ENCODE measurements at regions not wholly inside any gene's neighbourhood (a gene's known extent, or its start where the extent isn't known, plus 50 kb on each side); places are given as distances from the start of the nearest gene placed in this dataset.

DNA sequence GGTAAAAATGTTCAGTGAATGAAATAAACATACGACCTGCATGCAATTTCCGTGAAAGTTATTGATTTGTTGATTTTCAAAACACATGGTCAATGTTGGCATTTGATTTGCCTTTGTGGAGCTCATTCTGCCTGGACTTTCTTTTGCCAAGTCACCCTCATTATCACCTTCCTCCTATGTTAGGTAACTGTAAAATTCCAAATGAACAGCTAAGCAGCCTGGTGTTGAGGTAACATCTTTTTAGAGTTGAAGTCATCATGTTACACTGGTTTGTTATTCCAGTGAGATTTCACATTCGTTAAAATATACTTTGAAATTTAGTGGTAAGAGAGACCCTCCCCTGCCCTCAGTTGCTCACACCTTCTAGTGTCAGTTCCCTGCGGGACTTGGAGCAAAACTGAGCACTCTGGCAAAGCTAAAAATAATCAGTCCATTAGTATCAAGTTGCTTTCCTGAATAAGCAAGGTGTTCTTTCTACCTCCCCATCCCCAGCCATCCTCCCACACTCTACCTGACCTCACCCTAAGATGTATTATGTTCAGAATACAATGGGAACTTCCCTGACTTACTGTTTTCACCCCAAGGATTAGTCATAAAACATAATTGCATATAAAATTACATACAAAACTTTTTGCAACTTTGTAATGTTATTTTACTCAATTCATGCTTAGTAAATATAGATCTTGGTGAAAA, 283.3 kb upstream of the SEMA3A start:
- no peaks in the 10 kb centered on the region for H3K9me3 ChIP-seq
- DNase-seq (ENCODE audit: low read depth in 1 of 2, low spot score in 1 of 2) (no peak), ATAC-seq (no peak), FAIRE-seq (no peak)
- ChIA-PET POLR2A (no interaction called here), CTCF (interaction anchor here (0.7 kb wide), 1 partner anchor 114 kb away, joined by 3 read pairs; no protein-coding TSS in a partner anchor)
- no peak overlapping the region for H3K4me3 ChIP-seq
- no peaks in the 10 kb centered on the region for H3K4me1 ChIP-seq
- H3K27ac ChIP-seq: no peak overlapping the region
- no peak overlapping the region for H3K4me2 ChIP-seq
- WGBS (ENCODE audit: missing lambda C conversion rate): 79% methylated on average over 4 of the region's 4 CpGs
- no peak for TF ChIP-seq CBX2 (IDR thresholded peaks at IDR 0.05; ENCODE audit: borderline replicate concordance, low read depth)

DNA sequence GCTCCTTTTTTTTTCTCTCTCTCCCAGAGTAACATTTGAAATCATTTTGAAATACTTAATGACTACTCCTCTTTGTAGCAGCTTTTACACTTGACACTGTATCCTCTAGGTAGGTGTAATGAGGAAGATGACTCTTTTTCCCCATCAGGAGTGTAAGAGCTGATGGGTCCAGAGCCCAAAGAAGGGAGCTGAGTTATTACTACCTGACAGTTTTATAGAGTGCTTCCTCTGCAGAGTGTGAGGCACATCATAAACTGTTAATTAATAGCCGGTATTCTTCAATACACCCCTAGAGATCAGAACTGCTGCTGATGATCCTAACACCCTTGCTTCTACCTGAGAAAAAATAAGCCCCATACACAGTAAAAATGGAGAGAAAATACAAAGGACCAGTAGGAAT, 279.8 kb upstream of the SEMA3A start:
- Histone ChIP-seq H3K4me1 (no peaks in the 10 kb centered on the region), H3K27ac (no peak overlapping the region), H3K4me2 (no peak overlapping the region), H3K4me3 (no peak overlapping the region), H3K9me3 (no peaks in the 10 kb centered on the region)
- CTCF ChIA-PET: no interaction called here
- WGBS (ENCODE audit: missing lambda C conversion rate): 83% methylated on average over 1 of the region's 1 CpG
- ATAC-seq (0 out of 6 replicates have a peak, but pooled peaks of 1 of the 2 experiments have one; percentile 19), DNase-seq (ENCODE audit: low read depth in 1 of 2, low spot score in 1 of 2) (no peak), FAIRE-seq (no peak)
- POLR2A ChIA-PET: no interaction called here
- TF ChIP-seq HOXB5 (CRISPR knock-in tag; IDR thresholded peaks at IDR 0.05) (no peak), NFE2L2 (conservative IDR thresholded peaks at IDR 0.05; ENCODE audit: low read length) (no peak), CEBPB (IDR thresholded peaks at IDR 0.05) (no peak), SREBF2 (IDR thresholded peaks at IDR 0.05) (no peak), MAFK (IDR thresholded peaks at IDR 0.05; ENCODE audit: partially characterized antibody) (no peak), CBX2 (IDR thresholded peaks at IDR 0.05; ENCODE audit: borderline replicate concordance, low read depth) (no peak)
- TF ChIP-seq, protein P1, sequence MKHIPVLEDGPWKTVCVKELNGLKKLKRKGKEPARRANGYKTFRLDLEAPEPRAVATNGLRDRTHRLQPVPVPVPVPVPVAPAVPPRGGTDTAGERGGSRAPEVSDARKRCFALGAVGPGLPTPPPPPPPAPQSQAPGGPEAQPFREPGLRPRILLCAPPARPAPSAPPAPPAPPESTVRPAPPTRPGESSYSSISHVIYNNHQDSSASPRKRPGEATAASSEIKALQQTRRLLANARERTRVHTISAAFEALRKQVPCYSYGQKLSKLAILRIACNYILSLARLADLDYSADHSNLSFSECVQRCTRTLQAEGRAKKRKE (CRISPR knock-in tag; IDR thresholded peaks at IDR 0.05; ENCODE audit: low read depth): no peak
- TF ChIP-seq, protein P2, sequence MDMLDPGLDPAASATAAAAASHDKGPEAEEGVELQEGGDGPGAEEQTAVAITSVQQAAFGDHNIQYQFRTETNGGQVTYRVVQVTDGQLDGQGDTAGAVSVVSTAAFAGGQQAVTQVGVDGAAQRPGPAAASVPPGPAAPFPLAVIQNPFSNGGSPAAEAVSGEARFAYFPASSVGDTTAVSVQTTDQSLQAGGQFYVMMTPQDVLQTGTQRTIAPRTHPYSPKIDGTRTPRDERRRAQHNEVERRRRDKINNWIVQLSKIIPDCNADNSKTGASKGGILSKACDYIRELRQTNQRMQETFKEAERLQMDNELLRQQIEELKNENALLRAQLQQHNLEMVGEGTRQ (IDR thresholded peaks at IDR 0.05): no peak
- TF ChIP-seq, protein P3, sequence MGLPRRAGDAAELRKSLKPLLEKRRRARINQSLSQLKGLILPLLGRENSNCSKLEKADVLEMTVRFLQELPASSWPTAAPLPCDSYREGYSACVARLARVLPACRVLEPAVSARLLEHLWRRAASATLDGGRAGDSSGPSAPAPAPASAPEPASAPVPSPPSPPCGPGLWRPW (IDR thresholded peaks at IDR 0.05): no peak

DNA sequence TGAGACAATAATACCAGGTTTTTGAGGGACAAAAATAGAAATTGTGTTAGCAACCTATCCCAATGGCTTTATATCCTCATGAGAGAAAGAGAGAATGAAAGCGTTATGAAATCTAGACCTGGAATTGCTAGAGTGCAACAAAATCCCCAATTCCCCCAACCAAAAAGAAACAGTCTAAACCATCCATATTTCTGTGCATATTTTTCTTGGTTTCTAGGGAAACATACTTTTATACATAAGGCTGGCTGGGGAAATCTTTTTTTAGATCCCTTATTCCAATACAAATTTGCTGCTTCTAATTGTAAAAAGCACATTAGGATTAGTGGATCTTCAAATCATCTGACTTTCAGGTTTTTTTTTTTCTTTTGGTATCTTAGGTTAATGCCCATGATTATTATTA, 277.0 kb upstream of the SEMA3A start:
- Histone ChIP-seq H3K4me2 (no peak overlapping the region), H3K9me3 (no peaks in the 10 kb centered on the region), H3K4me3 (no peak overlapping the region), H3K27ac (no peak overlapping the region), H3K4me1 (no peaks in the 10 kb centered on the region)
- ChIA-PET CTCF (no interaction called here), POLR2A (no interaction called here)
- DNase-seq (ENCODE audit: low read depth in 1 of 2, low spot score in 1 of 2) (no peak), ATAC-seq (no peak), FAIRE-seq (no peak)
- WGBS (ENCODE audit: missing lambda C conversion rate): 80% methylated on average over 1 of the region's 1 CpG
- TF ChIP-seq, protein P4, sequence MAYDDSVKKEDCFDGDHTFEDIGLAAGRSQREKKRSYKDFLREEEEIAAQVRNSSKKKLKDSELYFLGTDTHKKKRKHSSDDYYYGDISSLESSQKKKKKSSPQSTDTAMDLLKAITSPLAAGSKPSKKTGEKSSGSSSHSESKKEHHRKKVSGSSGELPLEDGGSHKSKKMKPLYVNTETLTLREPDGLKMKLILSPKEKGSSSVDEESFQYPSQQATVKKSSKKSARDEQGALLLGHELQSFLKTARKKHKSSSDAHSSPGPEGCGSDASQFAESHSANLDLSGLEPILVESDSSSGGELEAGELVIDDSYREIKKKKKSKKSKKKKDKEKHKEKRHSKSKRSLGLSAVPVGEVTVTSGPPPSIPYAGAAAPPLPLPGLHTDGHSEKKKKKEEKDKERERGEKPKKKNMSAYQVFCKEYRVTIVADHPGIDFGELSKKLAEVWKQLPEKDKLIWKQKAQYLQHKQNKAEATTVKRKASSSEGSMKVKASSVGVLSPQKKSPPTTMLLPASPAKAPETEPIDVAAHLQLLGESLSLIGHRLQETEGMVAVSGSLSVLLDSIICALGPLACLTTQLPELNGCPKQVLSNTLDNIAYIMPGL (CRISPR knock-in tag; IDR thresholded peaks at IDR 0.05; ENCODE audit: borderline replicate concordance): no peak
- TF ChIP-seq RNF2 (IDR thresholded peaks at IDR 0.05; ENCODE audit: borderline replicate concordance, low read depth): no peak
- no peak for TF ChIP-seq TP53 (CRISPR knock-in tag; IDR thresholded peaks at IDR 0.05)
- no peak for TF ChIP-seq HOXB5 (CRISPR knock-in tag; IDR thresholded peaks at IDR 0.05)
- no peak for TF ChIP-seq MAZ (IDR thresholded peaks at IDR 0.05; ENCODE audit: borderline replicate concordance, low read depth, low read length)
- no peak for TF ChIP-seq JUNB (IDR thresholded peaks at IDR 0.05)
- TF ChIP-seq ZFP36 (IDR thresholded peaks at IDR 0.05; ENCODE audit: borderline replicate concordance, partially characterized antibody): no peak

DNA sequence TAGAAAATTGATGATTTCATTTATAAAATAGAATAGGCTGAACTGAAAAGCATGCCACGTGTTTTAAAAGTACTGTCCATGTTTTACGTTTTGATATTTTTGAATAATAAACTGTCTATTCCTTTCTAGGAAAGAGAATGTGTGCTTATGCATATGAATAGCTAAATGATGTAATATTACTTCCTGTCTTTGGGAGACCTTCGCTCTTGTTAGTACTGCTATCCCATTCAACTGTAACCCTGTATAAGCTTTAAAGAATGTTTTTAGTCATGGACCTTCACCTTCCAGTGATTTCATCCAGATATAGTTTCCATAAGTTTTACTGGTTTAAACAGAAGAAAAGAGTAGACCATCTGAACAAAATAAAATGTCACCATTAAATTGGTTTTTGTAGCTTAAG, 274.4 kb upstream of the SEMA3A start:
- ChIA-PET CTCF (no interaction called here), POLR2A (no interaction called here)
- Histone ChIP-seq H3K27ac (no peak overlapping the region), H3K4me1 (no peaks in the 10 kb centered on the region), H3K9me3 (no peaks in the 10 kb centered on the region), H3K4me2 (no peak overlapping the region), H3K4me3 (no peak overlapping the region)
- no peak for FAIRE-seq
- no peak for ATAC-seq
- DNase-seq (ENCODE audit: low read depth in 1 of 2, low spot score in 1 of 2): no peak
- 78% methylated on average over 3 of the region's 3 CpGs for WGBS (ENCODE audit: missing lambda C conversion rate)
- TF ChIP-seq BHLHE40 (IDR thresholded peaks at IDR 0.05; ENCODE audit: low read depth, low read length): no peak
- TF ChIP-seq HEYL (CRISPR knock-in tag; IDR thresholded peaks at IDR 0.05): no peak
- TF ChIP-seq KDM1A (IDR thresholded peaks at IDR 0.05; ENCODE audit: low read depth): no peak
- TF ChIP-seq POLR2A (IDR thresholded peaks at IDR 0.05; ENCODE audit: low read length): no peak
- TF ChIP-seq RARB (CRISPR knock-in tag; IDR thresholded peaks at IDR 0.05): no peak
- TF ChIP-seq EP300 (IDR thresholded peaks at IDR 0.05): no peak
- TF ChIP-seq, protein P5, sequence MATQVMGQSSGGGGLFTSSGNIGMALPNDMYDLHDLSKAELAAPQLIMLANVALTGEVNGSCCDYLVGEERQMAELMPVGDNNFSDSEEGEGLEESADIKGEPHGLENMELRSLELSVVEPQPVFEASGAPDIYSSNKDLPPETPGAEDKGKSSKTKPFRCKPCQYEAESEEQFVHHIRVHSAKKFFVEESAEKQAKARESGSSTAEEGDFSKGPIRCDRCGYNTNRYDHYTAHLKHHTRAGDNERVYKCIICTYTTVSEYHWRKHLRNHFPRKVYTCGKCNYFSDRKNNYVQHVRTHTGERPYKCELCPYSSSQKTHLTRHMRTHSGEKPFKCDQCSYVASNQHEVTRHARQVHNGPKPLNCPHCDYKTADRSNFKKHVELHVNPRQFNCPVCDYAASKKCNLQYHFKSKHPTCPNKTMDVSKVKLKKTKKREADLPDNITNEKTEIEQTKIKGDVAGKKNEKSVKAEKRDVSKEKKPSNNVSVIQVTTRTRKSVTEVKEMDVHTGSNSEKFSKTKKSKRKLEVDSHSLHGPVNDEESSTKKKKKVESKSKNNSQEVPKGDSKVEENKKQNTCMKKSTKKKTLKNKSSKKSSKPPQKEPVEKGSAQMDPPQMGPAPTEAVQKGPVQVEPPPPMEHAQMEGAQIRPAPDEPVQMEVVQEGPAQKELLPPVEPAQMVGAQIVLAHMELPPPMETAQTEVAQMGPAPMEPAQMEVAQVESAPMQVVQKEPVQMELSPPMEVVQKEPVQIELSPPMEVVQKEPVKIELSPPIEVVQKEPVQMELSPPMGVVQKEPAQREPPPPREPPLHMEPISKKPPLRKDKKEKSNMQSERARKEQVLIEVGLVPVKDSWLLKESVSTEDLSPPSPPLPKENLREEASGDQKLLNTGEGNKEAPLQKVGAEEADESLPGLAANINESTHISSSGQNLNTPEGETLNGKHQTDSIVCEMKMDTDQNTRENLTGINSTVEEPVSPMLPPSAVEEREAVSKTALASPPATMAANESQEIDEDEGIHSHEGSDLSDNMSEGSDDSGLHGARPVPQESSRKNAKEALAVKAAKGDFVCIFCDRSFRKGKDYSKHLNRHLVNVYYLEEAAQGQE (IDR thresholded peaks at IDR 0.05): no peak
- TF ChIP-seq JUNB (IDR thresholded peaks at IDR 0.05): no peak
- TF ChIP-seq POLR2AphosphoS2 (conservative IDR thresholded peaks at IDR 0.05; ENCODE audit: low read length): no peak
- no peak for TF ChIP-seq FOXS1 (CRISPR knock-in tag; IDR thresholded peaks at IDR 0.05)
- no peak for TF ChIP-seq RFX5 (IDR thresholded peaks at IDR 0.05)
